DMS 273 (cell line): ENCODE measurements at regions not wholly inside any gene's neighbourhood (a gene's known extent, or its start where the extent isn't known, plus 50 kb on each side); places are given as distances from the start of the nearest gene placed in this dataset.

Experiments
- DNase-seq: peaks from one replicate; lab custom pipeline; 2025; ENCODE audit not compliant: unreplicated experiment; lab: John Stamatoyannopoulos, UW

GRCh38 chr10:28077889-28078288, 79.0 kb upstream of the ODAD2 start:
- no peak for DNase-seq

GRCh38 chr10:28075424-28075823, 76.5 kb upstream of the ODAD2 start:
- DNase-seq, result no peak

- no peak for DNase-seq
Measured at GRCh38 chr10:28072573-28072972, 73.7 kb upstream of the ODAD2 start.

GRCh38 chr10:28060031-28060607, 61.2 kb upstream of the ODAD2 start:
- DNase-seq, result no peak

- no peak for DNase-seq
Measured at GRCh38 chr10:28058746-28059145, 59.9 kb upstream of the ODAD2 start.

GRCh38 chr10:28054228-28054860, 55.5 kb upstream of the ODAD2 start:
- no peak for DNase-seq

- no peak for DNase-seq
Measured at GRCh38 chr10:28049286-28049685, 50.4 kb upstream of the ODAD2 start.
